ENCODE measurements at regions not wholly inside any gene's neighbourhood (a gene's known extent, or its start where the extent isn't known, plus 50 kb on each side); places are given as distances from the start of the nearest gene placed in this dataset.
"Not testable (repeated sequence)": the region's sequence is repeated elsewhere in the genome, so short reads cannot be mapped to it uniquely, and the experiment has no call there.

GRCh38 chr7:41401833-41402232 is 301.1 kb downstream of the INHBA start:
- TF ChIP-seq CTCF (IDR thresholded peaks at IDR 0.05; ENCODE audit: low read depth, low read length) = no peak
- DNase-seq (ENCODE audit: extremely low read depth, low read depth) = no peak

- TF ChIP-seq CTCF (IDR thresholded peaks at IDR 0.05; ENCODE audit: low read depth, low read length) = no peak
- no peak for DNase-seq (ENCODE audit: extremely low read depth, low read depth)
Observed at GRCh38 chr7:41399171-41399570, 303.7 kb downstream of the INHBA start.

GRCh38 chr7:41391818-41392217 is 311.1 kb downstream of the INHBA start:
- DNase-seq (ENCODE audit: extremely low read depth, low read depth) = no peak
- no peak for TF ChIP-seq CTCF (IDR thresholded peaks at IDR 0.05; ENCODE audit: low read depth, low read length)

GRCh38 chr7:41388933-41389332 is 314.0 kb downstream of the INHBA start:
- DNase-seq (ENCODE audit: extremely low read depth, low read depth) = not testable (repeated sequence)

GRCh38 chr7:41385996-41386395 is 316.9 kb downstream of the INHBA start:
- no peak for TF ChIP-seq CTCF (IDR thresholded peaks at IDR 0.05; ENCODE audit: low read depth, low read length)
- DNase-seq (ENCODE audit: extremely low read depth, low read depth) = no peak

- no peak for TF ChIP-seq CTCF (IDR thresholded peaks at IDR 0.05; ENCODE audit: low read depth, low read length)
Observed at GRCh38 chr7:41384418-41384817, 318.5 kb downstream of the INHBA start.

GRCh38 chr7:41383596-41383995 is 319.3 kb downstream of the INHBA start:
- TF ChIP-seq CTCF (IDR thresholded peaks at IDR 0.05; ENCODE audit: low read depth, low read length) = no peak
- DNase-seq (ENCODE audit: extremely low read depth, low read depth) = no peak

More at GRCh38 chr7:41384418-41384817, 318.5 kb downstream of the INHBA start:
- no peak for DNase-seq (ENCODE audit: extremely low read depth, low read depth)

GRCh38 chr7:41378156-41378555 is 324.7 kb downstream of the INHBA start:
- no peak for DNase-seq (ENCODE audit: extremely low read depth, low read depth)
- no peak for TF ChIP-seq CTCF (IDR thresholded peaks at IDR 0.05; ENCODE audit: low read depth, low read length)
